ENCODE measurements at regions not wholly inside any gene's neighbourhood (a gene's known extent, or its start where the extent isn't known, plus 50 kb on each side); places are given as distances from the start of the nearest gene placed in this dataset.
"Not testable (repeated sequence)": the region's sequence is repeated elsewhere in the genome, so short reads cannot be mapped to it uniquely, and the experiment has no call there.

GRCh38 chr2:48043746-48044145, 137.4 kb upstream of the FBXO11 start:
- no peak for DNase-seq (ENCODE audit: low read depth)

- DNase-seq (ENCODE audit: low read depth): no peak
These were observed 139.3 kb upstream of the FBXO11 start for GRCh38 chr2:48045613-48046012.

- DNase-seq (ENCODE audit: low read depth): no peak
These were observed 142.3 kb upstream of the FBXO11 start for GRCh38 chr2:48048476-48049171.

- no peak for DNase-seq (ENCODE audit: low read depth)
These were observed 143.1 kb upstream of the FBXO11 start for GRCh38 chr2:48049371-48049770.

- no peak for DNase-seq (ENCODE audit: low read depth)
These were observed 144.4 kb upstream of the FBXO11 start for GRCh38 chr2:48050711-48051110.

- DNase-seq (ENCODE audit: low read depth): no peak
These were observed 153.7 kb upstream of the FBXO11 start for GRCh38 chr2:48059975-48060374.

GRCh38 chr2:48061656-48062055, 155.4 kb upstream of the FBXO11 start:
- DNase-seq (ENCODE audit: low read depth): not testable (repeated sequence)

GRCh38 chr2:48065096-48065495, 158.8 kb upstream of the FBXO11 start:
- DNase-seq (ENCODE audit: low read depth): no peak

GRCh38 chr2:48066000-48066399, 159.7 kb upstream of the FBXO11 start:
- DNase-seq (ENCODE audit: low read depth): no peak

- no peak for DNase-seq (ENCODE audit: low read depth)
These were observed 163.5 kb upstream of the FBXO11 start for GRCh38 chr2:48069769-48070168.

GRCh38 chr2:48070415-48070814, 164.1 kb upstream of the FBXO11 start:
- no peak for DNase-seq (ENCODE audit: low read depth)

GRCh38 chr2:48072583-48072982, 166.3 kb upstream of the FBXO11 start:
- no peak for DNase-seq (ENCODE audit: low read depth)

GRCh38 chr2:48075631-48076030, 169.3 kb upstream of the FBXO11 start:
- no peak for DNase-seq (ENCODE audit: low read depth)

- no peak for DNase-seq (ENCODE audit: low read depth)
These were observed 174.4 kb upstream of the FBXO11 start for GRCh38 chr2:48080534-48081316.

GRCh38 chr2:48081317-48081628, 175.0 kb upstream of the FBXO11 start:
- DNase-seq (ENCODE audit: low read depth): no peak

- no peak for DNase-seq (ENCODE audit: low read depth)
These were observed 179.6 kb upstream of the FBXO11 start for GRCh38 chr2:48085888-48086287.

GRCh38 chr2:48088994-48089393, 182.7 kb upstream of the FBXO11 start:
- no peak for DNase-seq (ENCODE audit: low read depth)

- DNase-seq (ENCODE audit: low read depth): no peak
These were observed 183.3 kb upstream of the FBXO11 start for GRCh38 chr2:48089644-48090043.

- no peak for DNase-seq (ENCODE audit: low read depth)
These were observed 186.8 kb upstream of the FBXO11 start for GRCh38 chr2:48092846-48093803.

- DNase-seq (ENCODE audit: low read depth): not testable (repeated sequence)
These were observed 190.5 kb upstream of the FBXO11 start for GRCh38 chr2:48096765-48097164.

- DNase-seq (ENCODE audit: low read depth): no peak
These were observed 192.2 kb upstream of the FBXO11 start for GRCh38 chr2:48098539-48098938.

GRCh38 chr2:48104418-48104817, 198.1 kb upstream of the FBXO11 start:
- no peak for DNase-seq (ENCODE audit: low read depth)

GRCh38 chr2:48105848-48106247, 199.6 kb upstream of the FBXO11 start:
- no peak for DNase-seq (ENCODE audit: low read depth)
